Smooth muscle cell (in vitro differentiated cells): ENCODE measurements at regions not wholly inside any gene's neighbourhood (a gene's known extent, or its start where the extent isn't known, plus 50 kb on each side); places are given as distances from the start of the nearest gene placed in this dataset.
A peak's percentile ranks its signal among the peaks of the same experiment; 100 is the strongest.

ENCODE experiments used
- DNase-seq: peaks from one replicate; lab custom pipeline; 2025; ENCODE audit not compliant: unreplicated experiment; lab: John Stamatoyannopoulos, UW
- H2AFZ ChIP-seq: fragments of 200-600 bp; sonication (generic); 2 replicates; pipeline ENCODE4 v1.6.0; 2016; ENCODE audit warnings: antibody characterized with exemption, low read depth, mild to moderate bottlenecking
- H3F3A ChIP-seq: fragments of 200-600 bp; sonication (generic); 2 replicates; pipeline ENCODE4 v1.6.0; 2017; ENCODE audit warnings: antibody characterized with exemption, low read depth
- H3K27ac ChIP-seq: fragments of 200-600 bp; sonication (generic); 2 replicates; pipeline ENCODE4 v1.5.1; 2016; ENCODE audit warnings: low read depth, mild to moderate bottlenecking
- H3K27me3 ChIP-seq: fragments of 200-600 bp; sonication (generic); 2 replicates; pipeline ENCODE4 v1.6.1; 2016; ENCODE audit warnings: low read depth, mild to moderate bottlenecking
- H3K36me3 ChIP-seq: fragments of 200-600 bp; sonication (generic); 2 replicates; pipeline ENCODE4 v1.5.1; 2016; ENCODE audit warnings: low read depth
- H3K4me1 ChIP-seq: fragments of 200-600 bp; sonication (generic); 2 replicates; pipeline ENCODE4 v1.5.1; 2016; ENCODE audit warnings: low read depth
- H3K4me2 ChIP-seq: fragments of 200-600 bp; sonication (generic); 2 replicates; pipeline ENCODE4 v1.6.0; 2016; ENCODE audit warnings: mild to moderate bottlenecking
- H3K4me3 ChIP-seq: fragments of 200-600 bp; sonication (generic); 2 replicates; pipeline ENCODE4 v1.5.1; 2016; ENCODE audit warnings: mild to moderate bottlenecking
- H3K79me2 ChIP-seq: fragments of 200-600 bp; sonication (generic); 2 replicates; pipeline ENCODE4 v1.6.0; 2016; ENCODE audit warnings: low read depth, mild to moderate bottlenecking
- H3K9ac ChIP-seq: fragments of 200-600 bp; sonication (generic); 2 replicates; pipeline ENCODE4 v1.6.0; 2016; ENCODE audit warnings: low read depth
- H3K9me3 ChIP-seq: fragments of 200-600 bp; sonication (generic); replicated peaks from 2 replicates; pipeline ENCODE4 v1.5.1; 2016; ENCODE audit warnings: low read depth
- H4K20me1 ChIP-seq: fragments of 200-600 bp; sonication (generic); 2 replicates; pipeline ENCODE4 v1.6.0; 2016; ENCODE audit warnings: low read depth
- WGBS: methylation state at CpG from one replicate; pipeline ENCODE4 v1.1.7; 2016; ENCODE audit warnings: low lambda C conversion rate; 5-methylcytosine and 5-hydroxymethylcytosine counted together
- TF ChIP-seq, protein P1 (sequence below): fragments of 200-600 bp; sonication (generic); IDR thresholded peaks from 2 replicates; pipeline ENCODE4 v1.5.1; 2017; ENCODE audit warnings: borderline replicate concordance, mild to moderate bottlenecking, antibody characterized with exemption; ENCODE audit not compliant: insufficient read depth, poor library complexity, severe bottlenecking

GRCh38 chr5:167923396-167923795 is 368.0 kb upstream of the WWC1 start:
- no peak overlapping the region for H3K4me3 ChIP-seq
- no peaks in the 10 kb centered on the region for H3F3A ChIP-seq
- H3K4me2 ChIP-seq = no peak overlapping the region
- 74% methylated on average over 4 of the region's 4 CpGs for WGBS
- TF ChIP-seq, protein P1, sequence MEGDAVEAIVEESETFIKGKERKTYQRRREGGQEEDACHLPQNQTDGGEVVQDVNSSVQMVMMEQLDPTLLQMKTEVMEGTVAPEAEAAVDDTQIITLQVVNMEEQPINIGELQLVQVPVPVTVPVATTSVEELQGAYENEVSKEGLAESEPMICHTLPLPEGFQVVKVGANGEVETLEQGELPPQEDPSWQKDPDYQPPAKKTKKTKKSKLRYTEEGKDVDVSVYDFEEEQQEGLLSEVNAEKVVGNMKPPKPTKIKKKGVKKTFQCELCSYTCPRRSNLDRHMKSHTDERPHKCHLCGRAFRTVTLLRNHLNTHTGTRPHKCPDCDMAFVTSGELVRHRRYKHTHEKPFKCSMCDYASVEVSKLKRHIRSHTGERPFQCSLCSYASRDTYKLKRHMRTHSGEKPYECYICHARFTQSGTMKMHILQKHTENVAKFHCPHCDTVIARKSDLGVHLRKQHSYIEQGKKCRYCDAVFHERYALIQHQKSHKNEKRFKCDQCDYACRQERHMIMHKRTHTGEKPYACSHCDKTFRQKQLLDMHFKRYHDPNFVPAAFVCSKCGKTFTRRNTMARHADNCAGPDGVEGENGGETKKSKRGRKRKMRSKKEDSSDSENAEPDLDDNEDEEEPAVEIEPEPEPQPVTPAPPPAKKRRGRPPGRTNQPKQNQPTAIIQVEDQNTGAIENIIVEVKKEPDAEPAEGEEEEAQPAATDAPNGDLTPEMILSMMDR = no peak
- no peaks in the 10 kb centered on the region for H3K4me1 ChIP-seq
- no peaks in the 10 kb centered on the region for H3K79me2 ChIP-seq
- H3K27me3 ChIP-seq = no peaks in the 10 kb centered on the region
- H3K9me3 ChIP-seq = no peaks in the 10 kb centered on the region
- no peak overlapping the region for H3K9ac ChIP-seq
- H4K20me1 ChIP-seq = no peaks in the 10 kb centered on the region
- no peak for DNase-seq
- no peak overlapping the region for H2AFZ ChIP-seq
- H3K27ac ChIP-seq = no peak overlapping the region
- no peaks in the 10 kb centered on the region for H3K36me3 ChIP-seq

DNA sequence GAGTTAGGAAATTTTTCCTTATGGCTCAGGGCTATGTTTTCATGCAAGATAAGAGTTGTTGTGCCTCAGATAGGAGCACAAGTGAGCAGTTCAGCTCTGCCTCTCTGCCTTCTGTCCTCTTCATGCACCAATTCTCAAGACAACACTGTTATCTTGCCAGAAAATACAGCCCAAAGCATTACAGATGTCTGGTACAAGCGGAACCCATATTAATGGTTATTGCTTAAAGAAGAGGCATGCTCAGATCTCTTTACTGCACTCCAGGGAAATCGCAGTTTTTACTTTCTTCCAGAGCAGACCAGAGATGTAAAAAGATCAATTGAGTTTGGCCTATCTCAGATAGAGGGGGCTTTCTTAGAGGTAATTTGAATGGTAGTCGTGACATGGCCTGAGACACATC is 361.6 kb upstream of the WWC1 start:
- no peak for DNase-seq
- Histone ChIP-seq H3K79me2 (no peaks in the 10 kb centered on the region), H3K4me2 (no peak overlapping the region), H4K20me1 (no peaks in the 10 kb centered on the region), H3K4me3 (no peak overlapping the region), H3K27me3 (no peaks in the 10 kb centered on the region), H3K4me1 (peaks cover 3% of the 10 kb centered on the region), H2AFZ (no peak overlapping the region), H3F3A (no peaks in the 10 kb centered on the region), H3K9me3 (no peaks in the 10 kb centered on the region), H3K36me3 (no peaks in the 10 kb centered on the region), H3K9ac (no peak overlapping the region), H3K27ac (no peak overlapping the region)
- 75% methylated on average over 3 of the region's 3 CpGs for WGBS
- TF ChIP-seq, protein P1 = no peak

DNA sequence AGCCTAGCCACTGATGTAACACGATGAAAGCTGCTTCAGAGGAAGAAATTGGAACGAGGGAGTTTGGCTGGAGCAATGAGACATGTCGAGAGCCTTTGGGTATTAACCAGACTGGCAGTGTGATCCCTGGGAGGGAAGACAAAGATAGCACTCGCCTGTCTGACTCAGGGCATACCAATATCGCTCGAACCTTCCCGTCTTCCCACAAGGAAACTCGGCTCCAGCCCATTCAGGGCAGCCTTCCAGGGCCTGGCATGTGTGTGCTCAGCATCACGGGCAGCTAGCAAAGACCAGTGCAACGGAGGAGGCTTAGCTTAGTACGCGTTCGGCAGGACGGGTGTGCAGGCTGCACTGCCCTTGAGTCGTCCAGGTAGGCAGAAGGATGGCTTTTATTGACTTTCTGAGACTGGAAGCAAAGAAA is 356.9 kb upstream of the WWC1 start:
- peaks cover 3% of the 10 kb centered on the region for H3K4me1 ChIP-seq
- H3K4me3 ChIP-seq = no peak overlapping the region
- 38% methylated on average over 15 of the region's 15 CpGs for WGBS
- no peaks in the 10 kb centered on the region for H3F3A ChIP-seq
- TF ChIP-seq, protein P1 = no peak
- DNase-seq = no peak
- H3K27ac ChIP-seq = peak overlapping the region; percentile 53
- H2AFZ ChIP-seq = no peak overlapping the region
- H3K27me3 ChIP-seq = no peaks in the 10 kb centered on the region
- H3K36me3 ChIP-seq = no peaks in the 10 kb centered on the region
- peak overlapping the region; percentile 29 for H3K9ac ChIP-seq
- no peaks in the 10 kb centered on the region for H4K20me1 ChIP-seq
- H3K4me2 ChIP-seq = peak overlapping the region; percentile 71
- H3K79me2 ChIP-seq = no peaks in the 10 kb centered on the region
- H3K9me3 ChIP-seq = no peaks in the 10 kb centered on the region

DNA sequence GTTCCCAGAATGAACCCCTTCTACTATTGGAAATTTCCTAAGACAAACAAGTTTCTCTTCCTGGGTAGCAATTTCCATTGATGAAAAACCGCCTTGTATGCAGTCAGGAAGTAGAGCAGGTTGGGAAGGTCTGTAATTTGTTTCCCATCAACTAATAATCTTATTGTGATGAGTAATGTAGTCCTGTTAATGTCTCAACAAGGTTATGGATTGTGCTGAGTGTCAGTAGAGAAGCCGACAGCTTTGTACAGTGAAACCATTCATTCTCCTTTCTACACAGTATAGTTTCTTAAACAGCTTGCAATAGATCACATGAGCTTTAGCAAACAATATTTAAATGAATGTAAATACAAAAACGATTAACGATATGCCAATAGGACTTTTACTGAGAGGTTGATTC is 355.4 kb upstream of the WWC1 start:
- peaks cover 3% of the 10 kb centered on the region for H3K4me1 ChIP-seq
- no peak overlapping the region for H3K9ac ChIP-seq
- no peaks in the 10 kb centered on the region for H3K79me2 ChIP-seq
- H3F3A ChIP-seq = no peaks in the 10 kb centered on the region
- TF ChIP-seq, protein P1 = no peak
- H3K27ac ChIP-seq = no peak overlapping the region
- no peak overlapping the region for H3K4me2 ChIP-seq
- DNase-seq = no peak
- 81% methylated on average over 4 of the region's 4 CpGs for WGBS
- H4K20me1 ChIP-seq = no peaks in the 10 kb centered on the region
- no peaks in the 10 kb centered on the region for H3K9me3 ChIP-seq
- H3K27me3 ChIP-seq = no peaks in the 10 kb centered on the region
- H3K36me3 ChIP-seq = no peaks in the 10 kb centered on the region
- H3K4me3 ChIP-seq = no peak overlapping the region
- H2AFZ ChIP-seq = no peak overlapping the region
